Erythroblast (primary cell): ENCODE measurements at regions not wholly inside any gene's neighbourhood (a gene's known extent, or its start where the extent isn't known, plus 50 kb on each side); places are given as distances from the start of the nearest gene placed in this dataset.

Experiments used
- GATA1 ChIP-seq: IDR thresholded peaks from 2 replicates; pipeline ENCODE4 v1.6.1; 2011; ENCODE audit warnings: low read depth, mild to moderate bottlenecking, control low read depth, low read length, moderate library complexity
- POLR2A ChIP-seq: IDR thresholded peaks from 2 replicates; pipeline ENCODE4 v1.6.1; 2011; ENCODE audit warnings: mild to moderate bottlenecking, low read length

- TF ChIP-seq POLR2A = no peak
- TF ChIP-seq GATA1 = no peak
Observed at GRCh38 chr1:193634470-193634869, 448.1 kb upstream of the B3GALT2 start.
